Tibial nerve (tissue), 4 donors: ENCODE measurements at regions not wholly inside any gene's neighbourhood (a gene's known extent, or its start where the extent isn't known, plus 50 kb on each side); places are given as distances from the start of the nearest gene placed in this dataset.
"Not testable (repeated sequence)": the region's sequence is repeated elsewhere in the genome, so short reads cannot be mapped to it uniquely, and the experiment has no call there.

ENCODE experiments used
- DNase-seq, 2 donors: peaks; one replicate each; pipeline ENCODE4 v3.0.0-alpha.2; 2019; ENCODE audit warnings: low spot score in 2 of 2
- H3K27ac ChIP-seq, 4 donors: fragments of 200-600 bp; sonication (generic) in 3 of 4; one replicate each; pipeline ENCODE4 v1.5.1; 2017 to 2019; ENCODE audit warnings: mild to moderate bottlenecking in 1 of 4
- H3K27me3 ChIP-seq, 2 donors: fragments of 200-600 bp; sonication (generic) in 1 of 2; one replicate each; pipeline versions ENCODE4 v1.5.1 to v1.6.0; 2017 to 2019
- H3K36me3 ChIP-seq, 3 donors: fragments of 200-600 bp; sonication (generic); one replicate each; pipeline ENCODE4 v1.5.1; 2018 to 2019
- H3K4me1 ChIP-seq, 4 donors: fragments of 200-600 bp; sonication (generic) in 3 of 4; one replicate each; pipeline ENCODE4 v1.5.1; 2017 to 2019
- H3K4me3 ChIP-seq, 4 donors: fragments of 200-600 bp; sonication (generic) in 3 of 4; one replicate each; pipeline ENCODE4 v1.5.1; 2017 to 2019; ENCODE audit warnings: mild to moderate bottlenecking in 1 of 4, moderate library complexity in 1 of 4
- H3K9me3 ChIP-seq, 4 donors: fragments of 200-600 bp; sonication (generic) in 3 of 4; one replicate each; pipeline ENCODE4 v1.5.1; 2017 to 2019
- EP300 ChIP-seq, 2 donors: sonication (generic); formaldehyde crosslinking; IDR thresholded peaks; one replicate each; pipeline ENCODE4 v1.6.1; 2017; ENCODE audit warnings: antibody characterized with exemption in 2 of 2, mild to moderate bottlenecking in 1 of 2
- POLR2A ChIP-seq, 2 donors: fragments of 450-650 bp; IDR thresholded peaks; one replicate each; pipeline ENCODE4 v1.6.1; 2017; ENCODE audit warnings: antibody characterized with exemption in 2 of 2, mild to moderate bottlenecking in 2 of 2, moderate library complexity in 2 of 2
- WGBS, 2 donors: methylation state at CpG; one replicate each; pipeline ENCODE4 v1.1.5; 2018; 5-methylcytosine and 5-hydroxymethylcytosine counted together
- TF ChIP-seq, protein P1 (sequence below), 5 experiments: fragments of 200-600 bp in 3 of 5; fragments of 450-650 bp in 2 of 5; sonication (generic) in 3 of 5; IDR thresholded peaks; one replicate each; pipeline ENCODE4 v1.5.1; 2016 to 2019; ENCODE audit warnings: antibody characterized with exemption in 5 of 5, mild to moderate bottlenecking in 3 of 5, moderate library complexity in 2 of 5

DNA sequence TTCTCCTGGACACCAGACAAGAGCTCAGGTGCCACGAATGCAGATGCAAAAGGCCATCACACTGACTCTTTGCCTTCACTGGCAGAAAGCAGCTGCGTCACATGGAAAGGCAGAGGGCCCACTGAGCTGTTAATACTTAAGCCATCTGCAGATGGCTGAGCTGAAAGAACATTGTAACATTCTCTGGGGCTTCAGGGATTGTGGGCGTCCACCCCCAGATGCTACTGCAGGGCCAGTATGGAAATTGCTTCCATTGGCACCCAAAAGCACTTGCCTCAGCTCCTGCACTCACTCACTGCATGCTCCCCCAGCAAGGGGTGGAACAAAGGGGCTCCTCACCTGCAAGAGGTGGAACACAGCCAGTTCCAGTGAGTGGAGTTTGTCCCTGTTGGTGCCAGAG, 1264.6 kb downstream of the REEP3 start:
- Histone ChIP-seq H3K4me3 (no peak overlapping the region), H3K27ac (no peak overlapping the region), H3K9me3 (peaks cover 0 to 25% (median 0%) of the 10 kb centered on the region in 4 donors), H3K27me3 (no peaks in the 10 kb centered on the region), H3K36me3 (no peaks in the 10 kb centered on the region), H3K4me1 (no peaks in the 10 kb centered on the region)
- no peak for DNase-seq
- 76 to 78% methylated on average over 3 of the region's 3 CpGs for WGBS, 2 donors
- TF ChIP-seq, protein P1, sequence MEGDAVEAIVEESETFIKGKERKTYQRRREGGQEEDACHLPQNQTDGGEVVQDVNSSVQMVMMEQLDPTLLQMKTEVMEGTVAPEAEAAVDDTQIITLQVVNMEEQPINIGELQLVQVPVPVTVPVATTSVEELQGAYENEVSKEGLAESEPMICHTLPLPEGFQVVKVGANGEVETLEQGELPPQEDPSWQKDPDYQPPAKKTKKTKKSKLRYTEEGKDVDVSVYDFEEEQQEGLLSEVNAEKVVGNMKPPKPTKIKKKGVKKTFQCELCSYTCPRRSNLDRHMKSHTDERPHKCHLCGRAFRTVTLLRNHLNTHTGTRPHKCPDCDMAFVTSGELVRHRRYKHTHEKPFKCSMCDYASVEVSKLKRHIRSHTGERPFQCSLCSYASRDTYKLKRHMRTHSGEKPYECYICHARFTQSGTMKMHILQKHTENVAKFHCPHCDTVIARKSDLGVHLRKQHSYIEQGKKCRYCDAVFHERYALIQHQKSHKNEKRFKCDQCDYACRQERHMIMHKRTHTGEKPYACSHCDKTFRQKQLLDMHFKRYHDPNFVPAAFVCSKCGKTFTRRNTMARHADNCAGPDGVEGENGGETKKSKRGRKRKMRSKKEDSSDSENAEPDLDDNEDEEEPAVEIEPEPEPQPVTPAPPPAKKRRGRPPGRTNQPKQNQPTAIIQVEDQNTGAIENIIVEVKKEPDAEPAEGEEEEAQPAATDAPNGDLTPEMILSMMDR (IDR thresholded peaks at IDR 0.05): no peak
- TF ChIP-seq POLR2A (IDR thresholded peaks at IDR 0.05) (no peak), EP300 (IDR thresholded peaks at IDR 0.05) (no peak)

DNA sequence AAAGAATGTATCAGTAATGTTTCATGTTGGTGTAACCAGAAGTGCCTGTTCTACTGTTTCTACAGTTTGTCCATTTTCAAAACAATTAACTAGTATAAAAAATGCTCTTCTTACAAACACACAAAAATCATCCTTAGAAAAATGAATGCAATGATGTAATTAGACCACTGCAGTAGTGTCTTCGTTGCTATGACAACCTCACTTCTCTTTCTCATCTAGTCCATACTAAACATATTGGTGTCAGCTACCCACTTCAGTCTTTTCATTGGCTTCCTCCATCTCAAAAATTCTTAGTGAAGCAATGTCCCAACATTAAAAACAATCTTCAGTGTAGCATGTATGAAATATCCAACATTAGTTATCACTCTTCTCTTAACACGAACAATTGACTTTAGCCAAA, 1265.8 kb downstream of the REEP3 start:
- DNase-seq: no peak
- WGBS, 2 donors: 86 to 88% methylated on average over 2 of the region's 2 CpGs
- H3K27ac ChIP-seq: no peak overlapping the region
- H3K4me3 ChIP-seq: no peak overlapping the region
- peaks cover 0 to 25% (median 0%) of the 10 kb centered on the region in 4 donors for H3K9me3 ChIP-seq
- H3K4me1 ChIP-seq: no peaks in the 10 kb centered on the region
- no peaks in the 10 kb centered on the region for H3K36me3 ChIP-seq
- no peaks in the 10 kb centered on the region for H3K27me3 ChIP-seq
- TF ChIP-seq POLR2A (IDR thresholded peaks at IDR 0.05) (no peak), EP300 (IDR thresholded peaks at IDR 0.05) (no peak)
- TF ChIP-seq, protein P1 (IDR thresholded peaks at IDR 0.05): no peak

DNA sequence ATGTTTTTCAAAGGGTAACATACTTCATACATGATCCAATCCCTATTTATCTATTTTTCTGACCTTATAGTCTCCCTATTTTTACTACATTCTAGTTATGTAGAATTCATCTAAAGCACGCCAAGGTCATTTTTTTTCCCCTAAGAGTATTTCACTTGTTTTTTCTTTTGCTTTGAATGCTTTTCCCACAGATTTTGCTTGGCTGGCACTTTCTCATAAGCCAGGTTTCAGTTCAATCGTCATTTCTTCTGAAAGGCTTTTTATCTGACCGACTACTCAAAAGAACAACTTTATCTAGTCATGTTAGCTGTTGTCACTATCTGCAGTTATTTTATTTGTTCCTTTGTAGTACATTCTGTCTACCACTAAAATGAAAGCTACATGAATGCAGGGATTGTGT, 1274.6 kb downstream of the REEP3 start:
- TF ChIP-seq, protein P1 (IDR thresholded peaks at IDR 0.05): no peak
- TF ChIP-seq EP300 (IDR thresholded peaks at IDR 0.05): no peak
- TF ChIP-seq POLR2A (IDR thresholded peaks at IDR 0.05): no peak
- H3K36me3 ChIP-seq: no peaks in the 10 kb centered on the region
- WGBS, 2 donors: 47 to 51% methylated on average over 3 of the region's 3 CpGs
- no peak overlapping the region for H3K27ac ChIP-seq
- H3K4me1 ChIP-seq: no peaks in the 10 kb centered on the region
- no peaks in the 10 kb centered on the region for H3K9me3 ChIP-seq
- DNase-seq: no peak
- no peaks in the 10 kb centered on the region for H3K27me3 ChIP-seq
- H3K4me3 ChIP-seq: no peak overlapping the region

DNA sequence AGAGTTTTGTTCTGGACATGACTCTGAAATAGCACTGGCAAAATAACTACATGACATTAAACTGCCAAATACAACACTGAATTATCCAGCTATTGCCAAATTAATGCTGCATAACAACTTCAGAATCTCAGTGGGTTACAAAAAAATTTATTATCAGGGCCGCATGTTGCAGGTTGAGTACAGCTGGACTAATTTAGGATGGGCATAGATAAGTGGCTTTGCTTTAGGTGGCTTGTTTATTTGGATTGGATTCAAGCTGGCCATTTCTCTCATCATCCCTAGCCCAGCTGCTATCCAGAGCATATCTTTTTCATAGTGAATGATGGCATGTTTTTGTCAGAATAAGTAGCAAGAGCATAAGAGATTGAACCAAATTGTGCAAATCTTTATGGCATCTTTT, 1277.1 kb downstream of the REEP3 start:
- Histone ChIP-seq H3K27ac (no peak overlapping the region), H3K4me3 (no peak overlapping the region), H3K9me3 (no peaks in the 10 kb centered on the region), H3K27me3 (no peaks in the 10 kb centered on the region), H3K36me3 (no peaks in the 10 kb centered on the region), H3K4me1 (no peaks in the 10 kb centered on the region)
- DNase-seq: no peak
- TF ChIP-seq, protein P1 (IDR thresholded peaks at IDR 0.05): no peak
- TF ChIP-seq POLR2A (IDR thresholded peaks at IDR 0.05) (no peak), EP300 (IDR thresholded peaks at IDR 0.05) (no peak)
- 46 to 71% methylated on average over 1 of the region's 1 CpG for WGBS, 2 donors

DNA sequence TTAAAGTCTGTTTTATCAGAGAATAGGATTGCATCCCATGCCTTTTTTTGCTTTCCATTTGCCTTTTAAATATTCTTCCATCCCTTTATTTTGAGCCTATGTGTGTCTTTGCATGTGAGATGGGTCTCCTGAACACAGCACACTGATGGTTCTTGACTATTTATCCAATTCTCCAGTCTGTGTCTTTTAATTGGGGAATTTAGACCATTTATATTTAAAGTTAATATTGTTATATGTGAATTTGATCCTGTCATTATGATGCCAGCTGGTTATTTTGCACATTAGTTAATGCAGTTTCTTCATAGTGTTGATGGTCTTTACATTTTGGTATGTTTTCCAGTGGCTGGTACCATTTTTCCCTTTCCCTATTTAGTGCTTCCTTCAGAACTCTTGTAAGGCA, 1287.0 kb downstream of the REEP3 start:
- H3K4me1 ChIP-seq: not testable (repeated sequence)

DNA sequence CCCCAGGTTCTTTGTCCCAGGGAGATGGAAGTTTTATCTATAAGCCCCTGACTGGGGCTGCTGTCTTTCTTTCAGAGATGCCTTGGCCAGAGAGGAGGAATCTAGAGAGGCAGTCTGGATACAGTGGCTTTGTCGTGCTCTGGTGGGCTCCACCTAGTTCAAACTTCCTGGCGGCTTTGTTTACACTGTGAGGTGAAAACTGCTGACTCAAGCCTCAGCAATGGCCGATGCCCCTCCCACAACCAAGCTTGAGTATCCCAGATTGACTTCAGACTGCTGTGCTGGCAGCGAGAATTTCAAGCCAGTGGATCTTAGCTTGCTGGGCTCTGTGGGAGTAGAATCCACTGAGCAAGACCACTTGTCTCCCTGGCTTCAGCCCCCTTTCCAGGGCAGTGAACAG, 1288.8 kb downstream of the REEP3 start:
- not testable (repeated sequence) for H3K27ac ChIP-seq, H3K4me1 ChIP-seq, H3K4me3 ChIP-seq, DNase-seq, H3K36me3 ChIP-seq, H3K27me3 ChIP-seq
- 66 to 68% methylated on average over 3 of the region's 4 CpGs for WGBS, 2 donors
- H3K9me3 ChIP-seq: peaks cover 0 to 14% (median 1%) of the 10 kb centered on the region in 4 donors

More for the DNA sequence above, 1287.0 kb downstream of the REEP3 start:
- H3K36me3 ChIP-seq, DNase-seq, H3K27ac ChIP-seq, H3K27me3 ChIP-seq, H3K4me3 ChIP-seq: not testable (repeated sequence)
- H3K9me3 ChIP-seq: peaks cover 0 to 14% (median 1%) of the 10 kb centered on the region in 4 donors
